ENCODE measurements at regions not wholly inside any gene's neighbourhood (a gene's known extent, or its start where the extent isn't known, plus 50 kb on each side); places are given as distances from the start of the nearest gene placed in this dataset.

DNA sequence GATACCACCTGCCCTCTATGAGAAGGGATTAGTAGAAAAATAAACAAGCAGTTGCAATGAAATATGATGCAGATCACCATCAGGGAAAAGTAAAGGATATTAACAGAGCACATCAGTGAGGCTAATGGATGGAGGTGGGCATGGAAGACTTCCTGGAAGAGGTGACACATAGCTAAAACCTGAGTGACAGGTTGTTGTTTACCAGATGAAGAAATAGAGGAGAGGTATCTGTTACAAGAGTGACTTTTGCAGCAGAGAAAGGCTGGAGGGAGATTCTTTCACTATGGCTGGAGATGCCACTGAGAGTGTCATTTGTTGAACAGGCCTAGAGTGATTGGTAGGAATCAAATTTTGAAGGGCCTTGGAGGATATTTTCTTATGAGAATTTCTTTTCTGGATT, 646.2 kb downstream of the GATA3 start:
- H3K4me3 ChIP-seq (ENCODE audit: insufficient read length, low read depth): no peak overlapping the region
- DNase-seq (ENCODE audit: low read depth, low spot score): no peak
- H3K36me3 ChIP-seq (ENCODE audit: insufficient read depth, insufficient read length, low read length): no peaks in the 10 kb centered on the region
- no peaks in the 10 kb centered on the region for H3K9me3 ChIP-seq (ENCODE audit: insufficient read depth, low read length)
- TF ChIP-seq YY1 (IDR thresholded peaks at IDR 0.05; ENCODE audit: insufficient read depth, insufficient read length) (no peak), ZNF274 (IDR thresholded peaks at IDR 0.05; ENCODE audit: low read depth, low read length) (no peak), SUZ12 (IDR thresholded peaks at IDR 0.05; ENCODE audit: extremely low read depth, insufficient read depth, insufficient read length) (no peak)
- H3K27me3 ChIP-seq (ENCODE audit: insufficient read depth, insufficient read length): no peaks in the 10 kb centered on the region
- no peak overlapping the region for H3K9ac ChIP-seq (ENCODE audit: insufficient read length, low read depth)
- H3K4me1 ChIP-seq (ENCODE audit: insufficient read depth, insufficient read length): no peaks in the 10 kb centered on the region

DNA sequence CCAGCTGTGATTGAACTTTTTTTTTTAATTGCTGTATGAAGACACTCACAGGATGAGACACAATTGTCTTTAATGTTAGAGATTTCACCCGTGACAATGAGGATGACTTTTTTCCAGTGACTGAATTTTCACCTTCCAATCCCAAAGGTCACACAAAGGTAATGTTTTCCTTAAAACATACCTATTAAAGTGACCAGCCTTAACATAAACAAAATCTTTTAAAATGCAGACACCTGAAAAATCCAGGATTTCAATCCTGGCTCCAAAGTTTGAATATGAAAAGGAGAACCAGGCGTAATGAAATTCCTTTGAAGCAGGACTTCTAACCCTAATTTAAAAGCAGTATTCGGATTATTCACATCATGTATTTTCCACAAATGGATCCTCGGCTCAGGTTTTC, 647.7 kb downstream of the GATA3 start:
- no peak for TF ChIP-seq SUZ12 (IDR thresholded peaks at IDR 0.05; ENCODE audit: extremely low read depth, insufficient read depth, insufficient read length)
- TF ChIP-seq ZNF274 (IDR thresholded peaks at IDR 0.05; ENCODE audit: low read depth, low read length): no peak
- TF ChIP-seq YY1 (IDR thresholded peaks at IDR 0.05; ENCODE audit: insufficient read depth, insufficient read length): no peak
- Histone ChIP-seq H3K27me3 (ENCODE audit: insufficient read depth, insufficient read length) (no peaks in the 10 kb centered on the region), H3K4me1 (ENCODE audit: insufficient read depth, insufficient read length) (no peaks in the 10 kb centered on the region), H3K9ac (ENCODE audit: insufficient read length, low read depth) (no peak overlapping the region), H3K36me3 (ENCODE audit: insufficient read depth, insufficient read length, low read length) (no peaks in the 10 kb centered on the region), H3K4me3 (ENCODE audit: insufficient read length, low read depth) (no peak overlapping the region), H3K9me3 (ENCODE audit: insufficient read depth, low read length) (no peaks in the 10 kb centered on the region)
- DNase-seq (ENCODE audit: low read depth, low spot score): no peak

DNA sequence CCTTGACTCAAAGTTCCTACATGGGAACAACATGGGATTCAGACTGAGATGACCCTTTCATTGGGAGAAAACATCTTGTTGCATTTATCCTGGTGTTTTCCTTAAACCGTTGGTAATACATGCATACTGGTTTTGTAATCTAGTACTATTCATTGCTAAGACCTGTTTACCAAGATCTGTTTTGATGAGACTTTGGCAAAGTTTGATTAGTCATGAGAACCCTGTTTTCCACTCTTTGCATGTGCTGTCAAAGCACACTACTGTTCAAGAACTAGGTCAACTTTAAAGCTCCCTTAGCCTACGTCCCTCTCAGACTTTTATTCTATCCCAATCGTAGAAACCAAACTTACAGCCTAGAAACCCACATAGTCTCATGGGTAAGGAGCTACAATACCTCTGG, 650.9 kb downstream of the GATA3 start:
- DNase-seq (ENCODE audit: low read depth, low spot score): no peak
- Histone ChIP-seq H3K9ac (ENCODE audit: insufficient read length, low read depth) (no peak overlapping the region), H3K4me3 (ENCODE audit: insufficient read length, low read depth) (no peak overlapping the region), H3K9me3 (ENCODE audit: insufficient read depth, low read length) (no peaks in the 10 kb centered on the region), H3K27me3 (ENCODE audit: insufficient read depth, insufficient read length) (no peaks in the 10 kb centered on the region), H3K4me1 (ENCODE audit: insufficient read depth, insufficient read length) (no peaks in the 10 kb centered on the region), H3K36me3 (ENCODE audit: insufficient read depth, insufficient read length, low read length) (no peaks in the 10 kb centered on the region)
- TF ChIP-seq YY1 (IDR thresholded peaks at IDR 0.05; ENCODE audit: insufficient read depth, insufficient read length) (no peak), SUZ12 (IDR thresholded peaks at IDR 0.05; ENCODE audit: extremely low read depth, insufficient read depth, insufficient read length) (no peak), ZNF274 (IDR thresholded peaks at IDR 0.05; ENCODE audit: low read depth, low read length) (no peak)

DNA sequence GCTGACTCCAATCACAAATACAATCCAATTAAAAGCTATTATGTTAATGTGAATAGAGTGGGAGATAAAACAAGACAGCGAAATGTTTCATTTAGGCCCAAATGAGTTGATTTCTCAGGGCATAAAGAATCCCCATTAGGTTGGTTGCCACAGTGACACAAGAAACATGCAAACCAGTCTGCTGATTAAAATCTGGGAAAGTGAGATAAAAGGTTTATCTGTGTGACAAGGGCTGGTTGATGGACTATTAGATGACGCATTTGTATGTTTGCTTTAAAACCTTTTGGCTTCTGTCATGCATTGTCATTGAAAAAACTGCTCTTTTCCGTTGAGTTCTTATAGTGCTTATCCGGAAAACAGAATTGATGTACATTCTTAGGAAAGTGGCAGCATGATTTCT, 658.2 kb downstream of the GATA3 start:
- Histone ChIP-seq H3K9me3 (ENCODE audit: insufficient read depth, low read length) (no peaks in the 10 kb centered on the region), H3K9ac (ENCODE audit: insufficient read length, low read depth) (no peak overlapping the region), H3K4me1 (ENCODE audit: insufficient read depth, insufficient read length) (no peaks in the 10 kb centered on the region), H3K4me3 (ENCODE audit: insufficient read length, low read depth) (no peak overlapping the region), H3K36me3 (ENCODE audit: insufficient read depth, insufficient read length, low read length) (no peaks in the 10 kb centered on the region), H3K27me3 (ENCODE audit: insufficient read depth, insufficient read length) (no peaks in the 10 kb centered on the region)
- no peak for DNase-seq (ENCODE audit: low read depth, low spot score)
- TF ChIP-seq YY1 (IDR thresholded peaks at IDR 0.05; ENCODE audit: insufficient read depth, insufficient read length) (no peak), SUZ12 (IDR thresholded peaks at IDR 0.05; ENCODE audit: extremely low read depth, insufficient read depth, insufficient read length) (no peak), ZNF274 (IDR thresholded peaks at IDR 0.05; ENCODE audit: low read depth, low read length) (no peak)

DNA sequence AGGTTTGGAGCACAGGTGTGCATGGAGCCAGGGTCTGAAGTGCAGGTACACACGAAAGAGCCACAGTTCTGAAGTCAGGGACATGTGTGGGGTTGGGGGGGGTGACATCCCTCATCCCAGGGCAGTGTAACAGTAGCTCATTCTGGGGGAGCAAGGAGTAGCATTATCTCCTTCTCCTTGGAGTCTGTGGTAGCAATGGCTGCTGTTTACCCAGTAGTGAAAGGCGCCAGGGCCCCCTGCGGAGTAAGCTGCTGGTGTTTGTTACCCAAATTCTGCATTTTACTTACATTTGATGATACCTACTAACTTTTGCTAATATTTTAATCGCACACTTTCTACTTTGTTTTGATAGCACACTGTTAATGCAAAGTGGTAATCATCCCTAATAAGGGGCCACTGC, 665.5 kb downstream of the GATA3 start:
- no peak for DNase-seq (ENCODE audit: low read depth, low spot score)
- H3K27me3 ChIP-seq (ENCODE audit: insufficient read depth, insufficient read length): no peaks in the 10 kb centered on the region
- no peak overlapping the region for H3K9ac ChIP-seq (ENCODE audit: insufficient read length, low read depth)
- no peak overlapping the region for H3K4me3 ChIP-seq (ENCODE audit: insufficient read length, low read depth)
- no peaks in the 10 kb centered on the region for H3K36me3 ChIP-seq (ENCODE audit: insufficient read depth, insufficient read length, low read length)
- no peaks in the 10 kb centered on the region for H3K4me1 ChIP-seq (ENCODE audit: insufficient read depth, insufficient read length)
- H3K9me3 ChIP-seq (ENCODE audit: insufficient read depth, low read length): no peaks in the 10 kb centered on the region
- no peak for TF ChIP-seq SUZ12 (IDR thresholded peaks at IDR 0.05; ENCODE audit: extremely low read depth, insufficient read depth, insufficient read length)
- no peak for TF ChIP-seq ZNF274 (IDR thresholded peaks at IDR 0.05; ENCODE audit: low read depth, low read length)
- no peak for TF ChIP-seq YY1 (IDR thresholded peaks at IDR 0.05; ENCODE audit: insufficient read depth, insufficient read length)

DNA sequence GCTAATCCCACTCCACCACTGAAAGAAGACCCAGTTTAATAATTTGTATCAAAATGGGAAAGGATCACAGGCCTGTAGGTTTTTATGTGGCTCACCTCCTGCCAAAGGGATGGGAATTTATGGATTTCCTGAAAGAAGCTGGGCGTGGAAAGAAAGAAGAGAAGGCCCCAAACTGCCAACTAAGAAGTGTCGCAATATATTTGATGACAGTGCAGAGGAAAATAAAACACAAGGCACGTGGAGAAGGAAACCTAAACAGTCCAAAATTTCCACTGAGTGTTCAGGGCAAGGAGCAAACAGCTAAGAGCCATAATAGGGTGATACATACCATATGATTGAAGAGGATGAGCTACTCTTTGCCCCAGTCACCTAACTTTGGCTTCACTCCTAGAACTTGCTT, 667.2 kb downstream of the GATA3 start:
- Histone ChIP-seq H3K4me3 (ENCODE audit: insufficient read length, low read depth) (no peak overlapping the region), H3K9me3 (ENCODE audit: insufficient read depth, low read length) (no peaks in the 10 kb centered on the region), H3K9ac (ENCODE audit: insufficient read length, low read depth) (no peak overlapping the region), H3K4me1 (ENCODE audit: insufficient read depth, insufficient read length) (no peaks in the 10 kb centered on the region), H3K27me3 (ENCODE audit: insufficient read depth, insufficient read length) (no peaks in the 10 kb centered on the region), H3K36me3 (ENCODE audit: insufficient read depth, insufficient read length, low read length) (no peaks in the 10 kb centered on the region)
- DNase-seq (ENCODE audit: low read depth, low spot score): no peak
- no peak for TF ChIP-seq SUZ12 (IDR thresholded peaks at IDR 0.05; ENCODE audit: extremely low read depth, insufficient read depth, insufficient read length)
- TF ChIP-seq YY1 (IDR thresholded peaks at IDR 0.05; ENCODE audit: insufficient read depth, insufficient read length): no peak
- TF ChIP-seq ZNF274 (IDR thresholded peaks at IDR 0.05; ENCODE audit: low read depth, low read length): no peak

DNA sequence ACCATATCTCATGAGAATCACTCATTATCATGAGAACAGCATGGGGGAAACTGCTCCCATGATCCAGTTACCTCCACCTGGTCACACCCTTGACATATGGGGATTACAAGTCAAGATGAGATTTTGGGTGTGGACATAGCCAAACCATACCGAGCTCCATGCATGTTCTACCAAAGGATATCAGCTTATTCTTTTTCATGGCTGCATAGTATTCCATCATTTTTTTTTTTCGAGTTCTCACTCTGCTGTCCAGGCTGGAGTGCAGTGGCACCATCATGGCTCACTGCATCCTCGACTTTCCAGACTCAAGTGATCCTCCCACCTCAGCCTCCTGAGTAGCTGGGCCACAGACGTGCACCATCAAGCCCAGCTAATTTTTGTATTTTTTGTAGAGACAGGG, 668.3 kb downstream of the GATA3 start:
- Histone ChIP-seq H3K36me3 (ENCODE audit: insufficient read depth, insufficient read length, low read length) (no peaks in the 10 kb centered on the region), H3K9ac (ENCODE audit: insufficient read length, low read depth) (no peak overlapping the region), H3K9me3 (ENCODE audit: insufficient read depth, low read length) (no peaks in the 10 kb centered on the region), H3K27me3 (ENCODE audit: insufficient read depth, insufficient read length) (no peaks in the 10 kb centered on the region), H3K4me1 (ENCODE audit: insufficient read depth, insufficient read length) (no peaks in the 10 kb centered on the region), H3K4me3 (ENCODE audit: insufficient read length, low read depth) (no peak overlapping the region)
- no peak for DNase-seq (ENCODE audit: low read depth, low spot score)
- no peak for TF ChIP-seq SUZ12 (IDR thresholded peaks at IDR 0.05; ENCODE audit: extremely low read depth, insufficient read depth, insufficient read length)
- no peak for TF ChIP-seq ZNF274 (IDR thresholded peaks at IDR 0.05; ENCODE audit: low read depth, low read length)
- TF ChIP-seq YY1 (IDR thresholded peaks at IDR 0.05; ENCODE audit: insufficient read depth, insufficient read length): no peak

DNA sequence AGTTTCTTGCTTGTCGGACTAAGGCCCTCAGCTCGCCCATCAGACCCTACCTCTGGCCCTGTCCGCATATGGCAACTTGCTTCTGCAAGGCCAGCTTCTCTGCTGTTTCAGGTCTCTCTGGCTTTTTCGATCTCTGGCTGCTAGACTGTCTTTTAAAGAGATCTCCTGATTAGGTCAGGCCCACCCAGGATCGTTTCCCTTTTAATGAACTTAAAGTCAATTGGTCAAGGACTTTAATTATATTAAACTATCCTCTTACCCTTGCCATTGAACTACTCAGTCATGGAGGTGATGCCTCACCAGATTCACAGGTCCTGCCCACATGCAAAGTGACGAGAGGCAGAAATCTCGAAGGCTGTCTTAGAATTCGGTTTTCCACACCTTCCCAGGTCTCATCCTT, 670.9 kb downstream of the GATA3 start:
- no peaks in the 10 kb centered on the region for H3K36me3 ChIP-seq (ENCODE audit: insufficient read depth, insufficient read length, low read length)
- H3K27me3 ChIP-seq (ENCODE audit: insufficient read depth, insufficient read length): no peaks in the 10 kb centered on the region
- H3K4me3 ChIP-seq (ENCODE audit: insufficient read length, low read depth): no peak overlapping the region
- H3K9me3 ChIP-seq (ENCODE audit: insufficient read depth, low read length): no peaks in the 10 kb centered on the region
- H3K9ac ChIP-seq (ENCODE audit: insufficient read length, low read depth): no peak overlapping the region
- DNase-seq (ENCODE audit: low read depth, low spot score): no peak
- TF ChIP-seq YY1 (IDR thresholded peaks at IDR 0.05; ENCODE audit: insufficient read depth, insufficient read length) (no peak), ZNF274 (IDR thresholded peaks at IDR 0.05; ENCODE audit: low read depth, low read length) (no peak), SUZ12 (IDR thresholded peaks at IDR 0.05; ENCODE audit: extremely low read depth, insufficient read depth, insufficient read length) (no peak)
- H3K4me1 ChIP-seq (ENCODE audit: insufficient read depth, insufficient read length): no peaks in the 10 kb centered on the region
